Transverse colon (tissue), 4 donors: ENCODE measurements at regions not wholly inside any gene's neighbourhood (a gene's known extent, or its start where the extent isn't known, plus 50 kb on each side); places are given as distances from the start of the nearest gene placed in this dataset.

Experiments
- DNase-seq: peaks from one replicate; pipeline ENCODE4 v3.0.0-alpha.2; 2019
- H3K27ac ChIP-seq, 4 donors: fragments of 200-600 bp; sonication (generic); 2 replicates each; pipeline ENCODE4 v1.5.1; 2016 to 2018; ENCODE audit warnings: inconsistent platforms in 4 of 4
- H3K27me3 ChIP-seq: fragments of 200-600 bp; sonication (generic); 2 replicates; pipeline ENCODE4 v1.5.1; 2017; ENCODE audit warnings: inconsistent platforms
- H3K36me3 ChIP-seq, 4 donors: fragments of 200-600 bp; sonication (generic); 2 replicates each; pipeline ENCODE4 v1.5.1; 2017 to 2019; ENCODE audit warnings: inconsistent platforms in 4 of 4
- H3K4me1 ChIP-seq, 4 donors: fragments of 200-600 bp; sonication (generic); 2 replicates each; pipeline ENCODE4 v1.5.1; 2017 to 2020; ENCODE audit warnings: inconsistent platforms in 4 of 4
- H3K4me3 ChIP-seq, 4 donors: fragments of 200-600 bp; sonication (generic); 1 replicate in 1 of 4; 2 replicates in 3 of 4; pipeline versions ENCODE4 v1.5.1 to v1.6.1; 2017 to 2019; ENCODE audit warnings: inconsistent platforms in 4 of 4
- H3K9me3 ChIP-seq, 2 donors: fragments of 200-600 bp; sonication (generic); 2 replicates each; pipeline ENCODE4 v1.5.1; 2017 to 2019; ENCODE audit warnings: inconsistent platforms in 2 of 2
- CTCF ChIP-seq, 5 experiments: fragments of 200-600 bp in 3 of 5; fragments of 450-650 bp in 2 of 5; sonication (generic) in 3 of 5; IDR thresholded peaks; 1 replicate in 2 of 5; 2 replicates in 3 of 5; pipeline ENCODE4 v1.5.1; 2016 to 2017; ENCODE audit warnings: antibody characterized with exemption in 5 of 5, inconsistent platforms in 3 of 5, mild to moderate bottlenecking in 2 of 5, moderate library complexity in 1 of 5
- EP300 ChIP-seq: sonication (generic); formaldehyde crosslinking; IDR thresholded peaks from one replicate; pipeline ENCODE4 v1.6.1; 2017; ENCODE audit warnings: antibody characterized with exemption, low read depth
- POLR2A ChIP-seq: fragments of 450-650 bp; IDR thresholded peaks from one replicate; pipeline ENCODE4 v1.6.1; 2016; ENCODE audit warnings: antibody characterized with exemption, mild to moderate bottlenecking, moderate library complexity
- POLR2AphosphoS5 ChIP-seq, 3 donors: sonication (generic); formaldehyde crosslinking; IDR thresholded peaks; one replicate each; pipeline ENCODE4 v1.6.1; 2016; ENCODE audit warnings: antibody characterized with exemption in 3 of 3
- WGBS, 2 donors: methylation state at CpG; one replicate each; pipeline ENCODE4 v1.1.5; 2018; ENCODE audit warnings: low coverage in 1 of 2; 5-methylcytosine and 5-hydroxymethylcytosine counted together
- in situ Hi-C, 4 donors: fragments of 200-750 bp; cut with MboI; loops; one replicate each; pipeline versions ENCODE4 v1.15.0 to v1.15.1; 2017; ENCODE audit warnings: low sequenced_read_pairs in 3 of 4, low pct_ligation_motif_present in 1 of 4, low pct_unique_long_range_greater_than_20kb in 1 of 4
- intact Hi-C: fragments of 100-400 bp; cut with DNase I; formaldehyde crosslinking; loops from one replicate; pipeline ENCODE4 v1.15.1; 2023; ENCODE audit warnings: low total_unique reads

DNA sequence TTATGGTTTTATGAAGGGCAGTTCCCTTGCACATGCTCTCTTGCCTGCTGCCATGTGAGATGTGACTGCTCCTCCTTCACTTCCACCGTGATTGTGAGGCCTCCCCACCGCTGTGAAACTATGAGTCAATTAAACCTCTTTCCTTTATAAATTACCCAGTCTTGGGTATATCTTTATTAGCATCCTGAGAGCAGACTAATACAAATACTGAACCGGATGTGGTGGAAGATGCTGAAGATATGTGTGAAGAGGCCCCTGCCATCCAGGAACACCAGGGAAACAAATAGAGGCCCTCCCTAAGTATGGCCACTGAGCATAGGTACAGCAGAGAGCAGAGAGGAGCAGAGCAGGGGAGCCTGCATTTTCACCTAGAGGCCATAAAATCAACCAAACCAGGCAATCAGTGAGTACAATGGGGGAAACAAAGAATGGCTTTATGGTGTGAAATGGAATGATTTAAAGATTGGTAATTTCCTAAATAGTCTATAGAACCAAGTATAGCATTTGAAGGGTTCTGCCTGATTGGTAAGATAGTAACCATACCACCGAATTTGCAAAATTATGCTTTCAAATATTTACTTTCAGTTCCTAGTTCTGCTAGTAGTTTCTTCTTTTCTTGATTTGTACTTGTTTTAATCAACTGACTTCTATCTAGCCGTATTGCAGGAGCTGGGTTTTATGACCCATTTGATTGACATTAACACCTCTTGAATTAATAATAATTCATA lies 421.6 kb downstream of the IRX1 start:
- no peaks in the 10 kb centered on the region for H3K36me3 ChIP-seq
- H3K4me1 ChIP-seq, result peaks cover 0 to 3% (median 0%) of the 10 kb centered on the region in 4 donors
- intact Hi-C loops (no loop called here), in situ Hi-C loops (no loop called here)
- H3K27ac ChIP-seq, result no peak overlapping the region
- H3K9me3 ChIP-seq, result no peaks in the 10 kb centered on the region
- DNase-seq, result no peak
- no peak overlapping the region for H3K4me3 ChIP-seq
- no peak for TF ChIP-seq POLR2AphosphoS5 (IDR thresholded peaks at IDR 0.05)
- TF ChIP-seq EP300, result no peak
- TF ChIP-seq CTCF (IDR thresholded peaks at IDR 0.05), result no peak
- TF ChIP-seq POLR2A, result no peak
- WGBS, 2 donors, result 74 to 83% methylated on average over 3 to 5 of the region's 5 CpGs
- H3K27me3 ChIP-seq, result no peaks in the 10 kb centered on the region

- no peak for TF ChIP-seq POLR2AphosphoS5 (IDR thresholded peaks at IDR 0.05)
- TF ChIP-seq EP300, result no peak
- TF ChIP-seq POLR2A, result no peak
- no peak for TF ChIP-seq CTCF (IDR thresholded peaks at IDR 0.05)
- intact Hi-C loops (no loop called here), in situ Hi-C loops (no loop called here)
- whole genome bisulfite sequencing, 2 donors, result 14 to 57% methylated on average over 1 to 2 of the region's 2 CpGs
- DNase-seq, result no peak
- Histone ChIP-seq H3K27me3 (no peaks in the 10 kb centered on the region), H3K4me3 (no peak overlapping the region), H3K4me1 (peaks cover 0 to 3% (median 0%) of the 10 kb centered on the region in 4 donors), H3K36me3 (no peaks in the 10 kb centered on the region), H3K27ac (peak overlapping the region in 2 of 4 donors; percentile 7 to 34), H3K9me3 (no peaks in the 10 kb centered on the region)
These were observed 422.4 kb downstream of the IRX1 start for GRCh38 chr5:4018007-4018406.

DNA sequence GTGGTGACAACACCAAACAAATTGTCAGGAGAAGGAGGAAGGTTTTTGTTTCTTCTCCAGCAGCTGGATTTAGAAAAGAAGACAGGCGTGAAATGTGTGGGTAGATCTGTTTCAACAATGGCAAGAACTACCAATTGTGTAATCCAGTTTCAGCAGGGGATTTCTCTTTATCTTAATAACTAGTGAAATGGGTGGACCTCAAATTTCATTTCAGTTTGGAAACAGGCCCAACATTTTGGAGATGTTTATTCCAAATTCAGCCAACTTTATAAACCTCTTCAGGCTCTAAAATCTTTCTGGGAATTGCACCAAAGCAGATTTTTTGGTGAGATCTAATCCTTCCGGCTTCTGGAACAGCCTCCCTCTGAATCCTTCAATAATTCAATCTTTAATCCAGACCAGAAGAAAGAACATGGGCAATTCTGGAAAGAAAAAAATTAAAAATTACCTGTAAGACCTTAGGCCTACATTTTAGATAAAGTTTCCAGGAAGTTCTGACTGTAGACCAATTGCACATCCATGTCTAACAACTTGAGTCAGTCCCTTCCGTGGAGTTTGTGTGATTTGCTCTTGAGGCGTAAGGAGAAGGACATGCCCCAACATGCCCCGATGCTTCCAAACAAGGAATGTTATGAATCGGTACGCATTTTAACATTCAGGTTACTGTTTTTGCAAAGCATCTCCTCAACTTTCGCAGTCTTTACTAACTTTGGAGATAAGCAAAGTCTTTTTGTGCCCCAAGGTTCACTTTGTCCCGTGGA lies 423.6 kb downstream of the IRX1 start:
- Histone ChIP-seq H3K27ac (peak overlapping the region in 3 of 4 donors; percentile 12 to 61 (median 23)), H3K4me3 (no peak overlapping the region)
- WGBS, 2 donors, result 75 to 80% methylated on average over 7 to 9 of the region's 9 CpGs

More for the DNA sequence above, 423.6 kb downstream of the IRX1 start:
- Histone ChIP-seq H3K4me1 (peaks cover 0 to 3% (median 0%) of the 10 kb centered on the region in 4 donors), H3K36me3 (no peaks in the 10 kb centered on the region), H3K27me3 (no peaks in the 10 kb centered on the region), H3K9me3 (no peaks in the 10 kb centered on the region)
- intact Hi-C loops (no loop called here), in situ Hi-C loops (no loop called here)
- DNase-seq, result no peak
- TF ChIP-seq POLR2A, result no peak
- TF ChIP-seq POLR2AphosphoS5 (IDR thresholded peaks at IDR 0.05), result no peak
- TF ChIP-seq CTCF (IDR thresholded peaks at IDR 0.05), result no peak
- no peak for TF ChIP-seq EP300
